ENCODE measurements at regions not wholly inside any gene's neighbourhood (a gene's known extent, or its start where the extent isn't known, plus 50 kb on each side); places are given as distances from the start of the nearest gene placed in this dataset.

DNA sequence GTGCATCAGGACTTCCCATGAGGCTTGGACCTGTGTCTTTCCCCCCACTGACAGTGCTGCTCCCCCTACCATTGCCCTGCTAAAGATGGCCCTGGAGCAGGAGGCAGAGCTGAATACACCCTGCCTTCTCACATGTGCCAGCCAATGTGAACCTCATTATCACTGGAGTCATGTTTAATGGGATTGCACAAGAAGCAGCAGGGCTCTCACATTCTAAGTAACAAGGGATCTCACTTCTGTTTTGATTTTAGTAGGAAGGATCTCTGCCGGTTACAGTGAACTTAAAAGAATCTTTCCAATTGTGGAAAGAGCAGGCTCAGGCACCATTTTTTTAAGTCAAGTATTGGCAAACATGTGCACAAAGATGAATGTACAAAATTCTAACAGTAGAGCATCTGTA lies 322.1 kb upstream of the MEX3C start:
- 0 out of 2 replicates have a peak overlapping the region, but pooled peaks have one; percentile 5 for H2BK15ac ChIP-seq (ENCODE audit: low read length)
- no peaks in the 10 kb centered on the region for H3K27me3 ChIP-seq (replicated peaks in 1 of 4; ENCODE audit: control insufficient read depth in 3 of 4, extremely low read depth in 1 of 4, insufficient read depth in 3 of 4, low read length in 3 of 4)
- no peak overlapping the region for H3K27ac ChIP-seq (ENCODE audit: low read depth, low read length)
- H3K4me2 ChIP-seq (ENCODE audit: insufficient read depth in 1 of 2, low read depth in 2 of 2, low read length in 2 of 2), result no peak overlapping the region
- H4K8ac ChIP-seq (ENCODE audit: extremely low read depth, insufficient read depth, low read length), result no peak overlapping the region
- no peak overlapping the region for H3K56ac ChIP-seq (replicated peaks; ENCODE audit: insufficient read length, low read depth, low read length)
- no peaks in the 10 kb centered on the region for H3K79me2 ChIP-seq (ENCODE audit: control insufficient read depth in 1 of 2, insufficient read depth in 2 of 2, low read length in 2 of 2)
- H4K5ac ChIP-seq (ENCODE audit: insufficient read length, low read depth, low read length), result no peak overlapping the region
- H3K18ac ChIP-seq (ENCODE audit: extremely low read depth, low read length), result no peak overlapping the region
- H2BK120ac ChIP-seq (replicated peaks; ENCODE audit: low read depth, low read length), result no peak overlapping the region
- H2BK12ac ChIP-seq (ENCODE audit: low read depth, low read length), result peak overlapping the region; percentile 89; the same call in 1 of the 2 replicates
- H2AK5ac ChIP-seq (ENCODE audit: low read depth, low read length), result no peak overlapping the region
- no peak overlapping the region for H3K23ac ChIP-seq (ENCODE audit: insufficient read length)
- H3K9ac ChIP-seq (replicated peaks in 1 of 4; ENCODE audit: extremely low read depth in 1 of 4, low read depth in 3 of 4, low read length in 3 of 4), result no peak overlapping the region; a peak in 1 of 7 replicates
- ChIA-PET CTCF (ENCODE audit: partially characterized antibody) (no interaction called here), POLR2A (ENCODE audit: partially characterized antibody) (no interaction called here)
- no peak overlapping the region; the same call in 1 of the 2 replicates for H2BK20ac ChIP-seq (ENCODE audit: low read length)
- H3K79me1 ChIP-seq (ENCODE audit: low read depth, low read length), result no peaks in the 10 kb centered on the region
- DNase-seq (ENCODE audit: low read depth in 1 of 2, low spot score in 2 of 2) (no peak), FAIRE-seq (no peak)
- peaks cover 0 to 7% (median 5%) of the 10 kb centered on the region in 4 experiments; a peak in 3 of 7 replicates for H3K4me1 ChIP-seq (replicated peaks in 1 of 4; ENCODE audit: control insufficient read depth in 3 of 4, insufficient read depth in 4 of 4, low read length in 3 of 4)
- no peak overlapping the region; the same call in 1 of the 2 replicates for H2BK5ac ChIP-seq (ENCODE audit: low read depth, low read length)
- no peaks in the 10 kb centered on the region for H3K23me2 ChIP-seq (ENCODE audit: low read depth, low read length)
- WGBS, 2 experiments (ENCODE audit: extremely low coverage in 1 of 2, insufficient coverage in 1 of 2, insufficient read length in 1 of 2, insufficient replicate concordance in 2 of 2, low coverage in 1 of 2, low lambda C conversion rate in 2 of 2, missing lambda C conversion rate in 1 of 2), result 75% methylated on average over 1 of the region's 1 CpG; no CpG with 5 or more reads in 1 of the 2 experiments
- no peaks in the 10 kb centered on the region for H4K20me1 ChIP-seq (replicated peaks in 1 of 2; ENCODE audit: control insufficient read depth in 1 of 2, insufficient read depth in 2 of 2, low read length in 2 of 2)
- H3K4me3 ChIP-seq (ENCODE audit: extremely low read depth in 1 of 4, insufficient read depth in 2 of 4, low read depth in 3 of 4, low read length in 4 of 4), result no peak overlapping the region
- H3K9me3 ChIP-seq (ENCODE audit: insufficient read depth in 2 of 2, low read depth in 1 of 2, low read length in 1 of 2), result no peaks in the 10 kb centered on the region
- H4K91ac ChIP-seq (replicated peaks; ENCODE audit: insufficient read length, low read length), result no peak overlapping the region
- H3K14ac ChIP-seq (ENCODE audit: insufficient read length), result no peak overlapping the region
- no peaks in the 10 kb centered on the region for H3K36me3 ChIP-seq (ENCODE audit: control insufficient read depth in 2 of 4, insufficient read depth in 4 of 4, low read length in 3 of 4)
- no peak overlapping the region for H2AFZ ChIP-seq (ENCODE audit: low read length)
- H3K4ac ChIP-seq (replicated peaks; ENCODE audit: insufficient read length, low read depth, low read length), result no peak overlapping the region
- TF ChIP-seq CBX5 (IDR thresholded peaks at IDR 0.05; ENCODE audit: low read depth, low read length), result no peak
- TF ChIP-seq HDAC2 (IDR thresholded peaks at IDR 0.05; ENCODE audit: borderline replicate concordance in 1 of 2, low read depth in 2 of 2, low read length in 2 of 2), result no peak
- TF ChIP-seq BCL11A (IDR thresholded peaks at IDR 0.05; ENCODE audit: low read depth in 2 of 2, low read length in 2 of 2), result no peak
- no peak for TF ChIP-seq POU5F1 (IDR thresholded peaks at IDR 0.05; ENCODE audit: low read depth, low read length)
- TF ChIP-seq E2F6 (IDR thresholded peaks at IDR 0.05), result no peak
